Activated T-helper 1 cell treated with anti-CD3 and anti-CD28 coated beads, Interleukin-12 subunit alpha, Interleukin-12 subunit beta, Interleukin-2, Interleukin-4 antibody, amounts not matched to agents 30 ng/mL and 10 ng/mL and 1 ng/mL, durations not matched to agents 14 hours and 24 hours and 36 hours (primary cell): ENCODE measurements at regions not wholly inside any gene's neighbourhood (a gene's known extent, or its start where the extent isn't known, plus 50 kb on each side); places are given as distances from the start of the nearest gene placed in this dataset.

Source experiments
- DNase-seq: peaks from one replicate; pipeline ENCODE4 v3.0.0; 2021; ENCODE audit warnings: low spot score
- H3K27ac Mint-ChIP-seq: one replicate; pipeline ENCODE4 v1.8.0; 2021; ENCODE audit warnings: mild to moderate bottlenecking, mixed read lengths
- H3K27me3 Mint-ChIP-seq: one replicate; pipeline ENCODE4 v1.8.0; 2022; ENCODE audit warnings: mild to moderate bottlenecking, moderate library complexity, mixed read lengths; ENCODE audit not compliant: insufficient read depth
- H3K36me3 Mint-ChIP-seq: one replicate; pipeline ENCODE4 v1.8.0; 2021; ENCODE audit warnings: low read depth, mixed read lengths
- H3K4me1 Mint-ChIP-seq: one replicate; pipeline ENCODE4 v1.8.0; 2021; ENCODE audit warnings: low read depth, mixed read lengths
- H3K4me3 Mint-ChIP-seq: one replicate; pipeline ENCODE4 v1.8.0; 2021; ENCODE audit warnings: mild to moderate bottlenecking, moderate library complexity, mixed read lengths
- H3K9me3 Mint-ChIP-seq: one replicate; pipeline ENCODE4 v1.8.0; 2021; ENCODE audit warnings: mixed read lengths
- intact Hi-C: fragments of 100-400 bp; cut with micrococcal nuclease; formaldehyde crosslinking; loops from one replicate; pipeline ENCODE4 v1.15.1; 2024

- Mint-ChIP-seq H3K4me3 (no peak overlapping the region), H3K27me3 (no peaks in the 10 kb centered on the region), H3K27ac (no peak overlapping the region), H3K36me3 (no peaks in the 10 kb centered on the region), H3K4me1 (no peaks in the 10 kb centered on the region), H3K9me3 (no peaks in the 10 kb centered on the region)
- no peak for DNase-seq
- intact Hi-C loops: no loop called here
These were observed 185.4 kb upstream of the CNTN5 start for GRCh38 chr11:98835335-98835734.

GRCh38 chr11:98836156-98836555 is 184.6 kb upstream of the CNTN5 start:
- DNase-seq: no peak
- H3K27me3 Mint-ChIP-seq: no peaks in the 10 kb centered on the region
- H3K36me3 Mint-ChIP-seq: no peaks in the 10 kb centered on the region
- H3K27ac Mint-ChIP-seq: no peak overlapping the region
- no peaks in the 10 kb centered on the region for H3K4me1 Mint-ChIP-seq
- intact Hi-C loops: no loop called here
- H3K9me3 Mint-ChIP-seq: peaks cover under 1% of the 10 kb centered on the region
- H3K4me3 Mint-ChIP-seq: no peak overlapping the region

- peaks cover 18% of the 10 kb centered on the region for H3K9me3 Mint-ChIP-seq
- no peaks in the 10 kb centered on the region for H3K27me3 Mint-ChIP-seq
- intact Hi-C loops: no loop called here
- H3K4me1 Mint-ChIP-seq: no peaks in the 10 kb centered on the region
- no peak overlapping the region for H3K4me3 Mint-ChIP-seq
- H3K27ac Mint-ChIP-seq: no peak overlapping the region
- no peak for DNase-seq
- H3K36me3 Mint-ChIP-seq: no peaks in the 10 kb centered on the region
These were observed 178.6 kb upstream of the CNTN5 start for GRCh38 chr11:98842187-98842586.

GRCh38 chr11:98862169-98862568 is 158.6 kb upstream of the CNTN5 start:
- Mint-ChIP-seq H3K4me3 (no peak overlapping the region), H3K27ac (no peak overlapping the region), H3K9me3 (no peaks in the 10 kb centered on the region), H3K27me3 (no peaks in the 10 kb centered on the region), H3K4me1 (no peaks in the 10 kb centered on the region), H3K36me3 (no peaks in the 10 kb centered on the region)
- intact Hi-C loops: no loop called here
- DNase-seq: no peak

GRCh38 chr11:98871690-98872089 is 149.1 kb upstream of the CNTN5 start:
- Mint-ChIP-seq H3K4me1 (no peaks in the 10 kb centered on the region), H3K9me3 (peaks cover 4% of the 10 kb centered on the region), H3K36me3 (no peaks in the 10 kb centered on the region), H3K27ac (no peak overlapping the region), H3K27me3 (no peaks in the 10 kb centered on the region), H3K4me3 (no peak overlapping the region)
- intact Hi-C loops: no loop called here
- no peak for DNase-seq

- H3K4me1 Mint-ChIP-seq: no peaks in the 10 kb centered on the region
- peaks cover 4% of the 10 kb centered on the region for H3K9me3 Mint-ChIP-seq
- no peak for DNase-seq
- intact Hi-C loops: no loop called here
- no peaks in the 10 kb centered on the region for H3K36me3 Mint-ChIP-seq
- H3K27me3 Mint-ChIP-seq: no peaks in the 10 kb centered on the region
- H3K27ac Mint-ChIP-seq: no peak overlapping the region
- H3K4me3 Mint-ChIP-seq: no peak overlapping the region
These were observed 146.7 kb upstream of the CNTN5 start for GRCh38 chr11:98874050-98874449.

GRCh38 chr11:98895936-98896335 is 124.8 kb upstream of the CNTN5 start:
- peaks cover 19% of the 10 kb centered on the region for H3K9me3 Mint-ChIP-seq
- H3K36me3 Mint-ChIP-seq: no peaks in the 10 kb centered on the region
- H3K27ac Mint-ChIP-seq: no peak overlapping the region
- H3K27me3 Mint-ChIP-seq: no peaks in the 10 kb centered on the region
- no peak overlapping the region for H3K4me3 Mint-ChIP-seq
- no peaks in the 10 kb centered on the region for H3K4me1 Mint-ChIP-seq
- DNase-seq: no peak
- intact Hi-C loops: no loop called here

GRCh38 chr11:98940913-98941312 is 79.8 kb upstream of the CNTN5 start:
- H3K27me3 Mint-ChIP-seq: no peaks in the 10 kb centered on the region
- no peaks in the 10 kb centered on the region for H3K36me3 Mint-ChIP-seq
- no peak overlapping the region for H3K27ac Mint-ChIP-seq
- intact Hi-C loops: no loop called here
- H3K4me1 Mint-ChIP-seq: no peaks in the 10 kb centered on the region
- no peaks in the 10 kb centered on the region for H3K9me3 Mint-ChIP-seq
- no peak overlapping the region for H3K4me3 Mint-ChIP-seq
- DNase-seq: no peak

GRCh38 chr11:98944461-98944860 is 76.3 kb upstream of the CNTN5 start:
- Mint-ChIP-seq H3K4me3 (no peak overlapping the region), H3K9me3 (no peaks in the 10 kb centered on the region), H3K27me3 (no peaks in the 10 kb centered on the region), H3K27ac (no peak overlapping the region), H3K4me1 (no peaks in the 10 kb centered on the region), H3K36me3 (no peaks in the 10 kb centered on the region)
- intact Hi-C loops: no loop called here
- no peak for DNase-seq

- DNase-seq: no peak
- H3K4me3 Mint-ChIP-seq: no peak overlapping the region
- no peaks in the 10 kb centered on the region for H3K36me3 Mint-ChIP-seq
- no peak overlapping the region for H3K27ac Mint-ChIP-seq
- intact Hi-C loops: no loop called here
- H3K4me1 Mint-ChIP-seq: no peaks in the 10 kb centered on the region
- H3K9me3 Mint-ChIP-seq: no peaks in the 10 kb centered on the region
- no peaks in the 10 kb centered on the region for H3K27me3 Mint-ChIP-seq
These were observed 68.6 kb upstream of the CNTN5 start for GRCh38 chr11:98952107-98952506.

GRCh38 chr11:98955551-98955950 is 65.2 kb upstream of the CNTN5 start:
- intact Hi-C loops: no loop called here
- H3K4me3 Mint-ChIP-seq: no peak overlapping the region
- H3K27me3 Mint-ChIP-seq: no peaks in the 10 kb centered on the region
- no peak overlapping the region for H3K27ac Mint-ChIP-seq
- H3K36me3 Mint-ChIP-seq: no peaks in the 10 kb centered on the region
- no peaks in the 10 kb centered on the region for H3K4me1 Mint-ChIP-seq
- peaks cover 4% of the 10 kb centered on the region for H3K9me3 Mint-ChIP-seq
- DNase-seq: no peak

GRCh38 chr11:98964146-98964545 is 56.6 kb upstream of the CNTN5 start:
- H3K4me3 Mint-ChIP-seq: no peak overlapping the region
- no peaks in the 10 kb centered on the region for H3K27me3 Mint-ChIP-seq
- H3K9me3 Mint-ChIP-seq: peaks cover under 1% of the 10 kb centered on the region
- intact Hi-C loops: no loop called here
- H3K27ac Mint-ChIP-seq: no peak overlapping the region
- no peaks in the 10 kb centered on the region for H3K4me1 Mint-ChIP-seq
- no peak for DNase-seq
- no peaks in the 10 kb centered on the region for H3K36me3 Mint-ChIP-seq

- Mint-ChIP-seq H3K27ac (no peak overlapping the region), H3K4me1 (no peaks in the 10 kb centered on the region), H3K9me3 (no peaks in the 10 kb centered on the region), H3K27me3 (no peaks in the 10 kb centered on the region), H3K36me3 (no peaks in the 10 kb centered on the region), H3K4me3 (no peak overlapping the region)
- intact Hi-C loops: no loop called here
- DNase-seq: no peak
These were observed 55.4 kb upstream of the CNTN5 start for GRCh38 chr11:98965358-98965757.

- Mint-ChIP-seq H3K36me3 (no peaks in the 10 kb centered on the region), H3K27me3 (no peaks in the 10 kb centered on the region), H3K4me3 (no peak overlapping the region), H3K4me1 (no peaks in the 10 kb centered on the region), H3K9me3 (no peaks in the 10 kb centered on the region), H3K27ac (no peak overlapping the region)
- no peak for DNase-seq
- intact Hi-C loops: no loop called here
These were observed 55.0 kb upstream of the CNTN5 start for GRCh38 chr11:98965775-98966174.
